ENCODE measurements at regions not wholly inside any gene's neighbourhood (a gene's known extent, or its start where the extent isn't known, plus 50 kb on each side); places are given as distances from the start of the nearest gene placed in this dataset.
"Not testable (repeated sequence)": the region's sequence is repeated elsewhere in the genome, so short reads cannot be mapped to it uniquely, and the experiment has no call there.

DNA sequence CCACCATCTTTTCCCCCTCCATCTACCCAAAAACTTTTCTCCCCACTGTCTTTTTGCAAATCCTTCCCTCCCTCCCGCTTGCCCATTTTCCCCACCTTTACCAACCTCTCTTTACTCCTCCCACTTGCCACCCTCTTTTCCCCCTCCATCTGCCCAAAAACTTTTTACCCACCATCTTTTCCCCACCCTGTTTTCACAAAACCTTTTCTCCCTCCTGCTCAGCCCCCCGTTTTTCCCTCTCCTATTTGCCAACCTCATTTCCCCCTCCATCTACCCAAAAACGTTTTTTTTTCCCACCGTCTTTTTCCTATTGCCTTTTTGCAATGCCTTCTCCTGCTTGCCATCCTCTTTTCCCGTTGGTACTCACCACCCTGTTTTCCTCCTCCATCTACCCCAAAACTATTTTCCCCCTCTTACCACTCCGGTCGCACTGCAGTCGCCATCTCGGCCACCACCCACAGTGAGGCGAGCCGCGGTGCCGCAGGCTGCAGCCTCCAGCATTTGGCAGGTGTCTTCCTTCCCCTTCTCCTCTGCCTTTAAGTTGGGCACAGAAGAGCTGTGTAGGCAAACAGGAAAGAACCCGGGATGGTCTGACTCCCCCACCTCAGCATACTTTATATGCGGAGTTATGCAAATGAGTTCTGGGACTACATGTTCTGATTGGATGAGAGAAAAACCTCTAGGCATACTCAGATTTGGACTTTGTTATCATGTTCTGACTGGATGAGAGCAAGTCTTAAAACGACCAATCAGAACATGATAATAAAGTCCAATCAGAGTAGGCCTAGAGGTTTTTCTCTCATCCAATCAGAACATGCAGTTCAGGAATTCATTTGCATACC is 121.2 kb upstream of the VPREB1 start:
- 83 to 86% methylated on average over 16 of the region's 16 CpGs for WGBS, 2 donors
- Histone ChIP-seq H3K27me3 (no peaks in the 10 kb centered on the region), H3K9me3 (no peaks in the 10 kb centered on the region), H3K36me3 (no peaks in the 10 kb centered on the region), H3K27ac (no peak overlapping the region), H3K4me1 (no peaks in the 10 kb centered on the region), H3K4me3 (replicated peaks in 1 of 3) (no peak overlapping the region)
- intact Hi-C loops (cut with DNase I), result no loop called here
- no peak for DNase-seq
- TF ChIP-seq, protein P1, sequence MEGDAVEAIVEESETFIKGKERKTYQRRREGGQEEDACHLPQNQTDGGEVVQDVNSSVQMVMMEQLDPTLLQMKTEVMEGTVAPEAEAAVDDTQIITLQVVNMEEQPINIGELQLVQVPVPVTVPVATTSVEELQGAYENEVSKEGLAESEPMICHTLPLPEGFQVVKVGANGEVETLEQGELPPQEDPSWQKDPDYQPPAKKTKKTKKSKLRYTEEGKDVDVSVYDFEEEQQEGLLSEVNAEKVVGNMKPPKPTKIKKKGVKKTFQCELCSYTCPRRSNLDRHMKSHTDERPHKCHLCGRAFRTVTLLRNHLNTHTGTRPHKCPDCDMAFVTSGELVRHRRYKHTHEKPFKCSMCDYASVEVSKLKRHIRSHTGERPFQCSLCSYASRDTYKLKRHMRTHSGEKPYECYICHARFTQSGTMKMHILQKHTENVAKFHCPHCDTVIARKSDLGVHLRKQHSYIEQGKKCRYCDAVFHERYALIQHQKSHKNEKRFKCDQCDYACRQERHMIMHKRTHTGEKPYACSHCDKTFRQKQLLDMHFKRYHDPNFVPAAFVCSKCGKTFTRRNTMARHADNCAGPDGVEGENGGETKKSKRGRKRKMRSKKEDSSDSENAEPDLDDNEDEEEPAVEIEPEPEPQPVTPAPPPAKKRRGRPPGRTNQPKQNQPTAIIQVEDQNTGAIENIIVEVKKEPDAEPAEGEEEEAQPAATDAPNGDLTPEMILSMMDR (IDR thresholded peaks at IDR 0.05), result no peak
- no peak for TF ChIP-seq POLR2A (IDR thresholded peaks at IDR 0.05)

DNA sequence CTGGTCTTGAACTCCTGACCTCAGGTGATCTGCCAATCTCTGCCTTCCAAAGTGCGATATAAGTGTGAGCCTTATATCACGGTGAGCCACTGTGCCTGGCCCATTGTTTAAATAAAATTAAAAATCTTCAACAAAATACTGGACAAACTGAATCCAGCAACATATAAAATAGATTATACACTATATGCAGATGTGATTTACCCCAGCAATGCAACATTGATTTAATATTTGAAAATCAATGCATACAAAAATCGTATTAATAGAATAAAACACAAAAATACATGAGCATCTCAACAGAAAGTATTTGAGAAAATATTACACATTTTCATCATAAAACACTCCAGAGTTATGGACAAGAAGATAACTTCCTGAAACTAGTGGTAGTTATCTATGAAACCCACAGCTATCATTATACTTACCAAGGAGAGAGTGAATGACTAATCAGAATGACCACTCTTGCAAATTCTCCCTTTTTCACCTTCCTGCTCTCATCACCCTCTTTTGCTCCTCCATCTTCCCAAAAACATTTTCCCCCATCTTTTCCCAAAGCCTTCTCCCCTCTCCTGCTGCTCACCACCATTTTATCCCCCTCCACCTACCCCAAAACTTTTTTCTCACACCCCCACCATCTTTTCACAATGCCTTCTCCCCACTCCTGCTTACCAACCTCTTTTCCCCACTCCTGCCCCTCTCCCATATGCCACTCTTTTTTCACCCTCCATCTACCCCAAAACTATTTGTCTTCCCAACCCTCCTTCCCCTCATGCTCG is 122.1 kb upstream of the VPREB1 start:
- no peaks in the 10 kb centered on the region for H3K36me3 ChIP-seq
- 79 to 84% methylated on average over 4 of the region's 4 CpGs for WGBS, 2 donors
- intact Hi-C loops (cut with DNase I), result no loop called here
- DNase-seq, result no peak
- H3K27me3 ChIP-seq, result no peaks in the 10 kb centered on the region
- no peak overlapping the region for H3K27ac ChIP-seq
- H3K9me3 ChIP-seq, result no peaks in the 10 kb centered on the region
- no peak overlapping the region for H3K4me3 ChIP-seq (replicated peaks in 1 of 3)
- TF ChIP-seq POLR2A (IDR thresholded peaks at IDR 0.05), result no peak
- TF ChIP-seq, protein P1 (IDR thresholded peaks at IDR 0.05), result no peak
- H3K4me1 ChIP-seq, result no peaks in the 10 kb centered on the region

DNA sequence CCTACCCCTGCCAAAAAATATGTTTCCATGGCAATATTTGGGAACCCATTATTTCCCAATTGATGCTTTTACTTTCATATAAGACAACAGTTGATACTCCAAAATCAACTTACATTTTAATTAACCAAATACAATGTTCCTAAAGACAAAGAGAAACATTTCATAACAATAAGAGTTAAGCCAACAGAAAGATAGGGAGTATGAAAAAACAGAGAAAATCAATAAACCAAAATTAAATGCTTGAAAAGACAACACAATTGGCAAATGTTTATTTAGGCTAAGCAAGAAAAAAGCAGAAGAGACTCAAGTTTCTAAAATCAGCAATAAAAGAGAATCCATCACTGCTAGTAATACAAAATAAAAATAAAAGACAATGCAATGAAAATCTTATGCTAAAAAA is 123.1 kb upstream of the VPREB1 start:
- H3K9me3 ChIP-seq, result no peaks in the 10 kb centered on the region
- no peak for DNase-seq
- TF ChIP-seq, protein P1 (IDR thresholded peaks at IDR 0.05), result no peak
- TF ChIP-seq POLR2A (IDR thresholded peaks at IDR 0.05), result no peak
- H3K27ac ChIP-seq, result no peak overlapping the region
- H3K27me3 ChIP-seq, result no peaks in the 10 kb centered on the region
- intact Hi-C loops (cut with DNase I), result no loop called here
- H3K4me1 ChIP-seq, result no peaks in the 10 kb centered on the region
- H3K36me3 ChIP-seq, result no peaks in the 10 kb centered on the region
- no peak overlapping the region for H3K4me3 ChIP-seq (replicated peaks in 1 of 3)

DNA sequence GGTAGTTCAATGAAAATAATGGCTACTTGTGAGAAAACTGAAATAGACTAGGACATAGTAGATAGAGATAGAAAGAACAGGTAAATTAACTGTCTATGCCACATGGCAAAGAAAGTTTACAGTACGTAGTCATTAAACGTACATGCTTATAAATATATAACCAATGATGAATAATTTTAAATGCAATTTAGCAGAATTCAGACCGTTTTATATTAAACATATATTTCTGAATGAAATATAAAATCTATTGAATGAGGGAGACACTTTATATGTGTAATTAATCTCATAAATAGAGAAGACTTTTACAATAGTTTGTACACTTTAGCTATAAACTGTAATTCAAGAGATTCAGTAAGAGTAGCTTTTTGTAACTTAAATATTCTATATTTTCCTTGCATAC is 124.4 kb upstream of the VPREB1 start:
- no peak overlapping the region for H3K4me3 ChIP-seq (replicated peaks in 1 of 3)
- no peaks in the 10 kb centered on the region for H3K36me3 ChIP-seq
- TF ChIP-seq, protein P1 (IDR thresholded peaks at IDR 0.05), result no peak
- no peak for TF ChIP-seq POLR2A (IDR thresholded peaks at IDR 0.05)
- WGBS, 2 donors, result 88 to 89% methylated on average over 3 of the region's 3 CpGs
- no peaks in the 10 kb centered on the region for H3K4me1 ChIP-seq
- intact Hi-C loops (cut with DNase I), result no loop called here
- H3K27me3 ChIP-seq, result no peaks in the 10 kb centered on the region
- no peak overlapping the region for H3K27ac ChIP-seq
- no peaks in the 10 kb centered on the region for H3K9me3 ChIP-seq
- DNase-seq, result no peak

DNA sequence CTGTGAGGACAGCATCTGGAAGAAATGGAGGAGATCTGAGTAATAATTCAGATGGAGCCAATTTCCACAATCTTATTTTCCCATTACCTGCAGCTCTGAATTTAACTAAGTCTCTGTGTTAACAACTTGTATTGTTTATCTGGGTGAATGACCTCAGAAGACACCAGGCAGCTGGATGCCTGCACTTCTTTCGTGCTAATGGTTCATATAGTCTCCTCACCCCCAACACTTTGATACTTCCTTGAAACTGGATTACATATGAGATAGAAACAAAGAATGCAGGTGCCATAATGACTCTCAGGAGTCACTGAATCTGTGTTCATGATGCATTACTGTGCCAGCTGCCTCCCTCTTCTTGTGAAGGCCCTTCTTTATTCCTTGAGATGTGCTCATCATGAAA is 125.6 kb upstream of the VPREB1 start:
- Histone ChIP-seq H3K27me3 (no peaks in the 10 kb centered on the region), H3K4me1 (no peaks in the 10 kb centered on the region), H3K36me3 (no peaks in the 10 kb centered on the region), H3K4me3 (replicated peaks in 1 of 3) (no peak overlapping the region), H3K27ac (no peak overlapping the region), H3K9me3 (no peaks in the 10 kb centered on the region)
- TF ChIP-seq POLR2A (IDR thresholded peaks at IDR 0.05), result no peak
- TF ChIP-seq, protein P1 (IDR thresholded peaks at IDR 0.05), result no peak
- no peak for DNase-seq
- 90 to 94% methylated on average over 1 of the region's 1 CpG for WGBS, 2 donors
- intact Hi-C loops (cut with DNase I), result no loop called here

DNA sequence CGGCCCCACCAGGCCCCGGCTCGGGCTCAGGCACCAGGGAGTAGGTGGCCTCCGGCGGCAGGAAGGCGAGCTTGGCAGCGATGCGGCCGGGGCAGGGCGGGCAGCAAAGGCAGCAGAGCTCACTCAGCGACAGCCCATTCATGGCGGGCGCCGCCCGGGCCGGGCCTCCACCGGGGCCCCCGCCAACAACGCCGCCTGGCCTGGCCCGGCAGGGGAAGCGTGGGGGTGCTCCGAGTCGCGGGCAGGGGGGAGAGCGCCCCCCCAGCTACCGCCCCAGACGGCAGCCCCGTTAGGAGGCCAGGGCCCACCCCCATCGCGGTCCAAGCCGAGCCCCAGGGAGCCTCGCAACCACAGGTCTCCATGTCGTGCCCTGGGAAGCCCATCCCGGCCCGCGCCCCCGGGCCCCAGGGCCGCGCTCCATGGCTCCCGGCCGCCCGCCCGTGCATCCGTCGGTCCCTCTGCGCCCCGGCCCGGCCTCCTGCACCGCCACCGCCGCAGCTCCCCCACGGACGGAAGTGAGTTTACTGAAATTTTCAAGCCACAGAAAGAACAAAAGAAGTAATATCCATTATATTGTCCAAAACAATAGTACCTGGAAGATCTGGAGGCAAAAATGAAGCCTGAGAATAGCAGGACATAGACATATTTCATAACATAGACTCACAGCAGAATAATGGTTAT is 126.6 kb upstream of the VPREB1 start:
- intact Hi-C loops (cut with DNase I); H3K4me1 ChIP-seq; H3K27me3 ChIP-seq; H3K9me3 ChIP-seq; H3K27ac ChIP-seq; H3K36me3 ChIP-seq; H3K4me3 ChIP-seq (replicated peaks in 1 of 3); DNase-seq: not testable (repeated sequence)
- 25 to 53% methylated on average over 11 to 28 of the region's 54 CpGs for WGBS, 2 donors
